Vagina (tissue), 2 donors: ENCODE measurements at regions not wholly inside any gene's neighbourhood (a gene's known extent, or its start where the extent isn't known, plus 50 kb on each side); places are given as distances from the start of the nearest gene placed in this dataset.

ENCODE experiments used
- CTCF ChIP-seq, 3 experiments: fragments of 450-650 bp in 2 of 3; fragments of 200-600 bp in 1 of 3; sonication (generic) in 1 of 3; IDR thresholded peaks; one replicate each; pipeline ENCODE4 v1.5.1; 2017 to 2019; ENCODE audit warnings: antibody characterized with exemption in 3 of 3, mild to moderate bottlenecking in 2 of 3, moderate library complexity in 2 of 3
- POLR2A ChIP-seq, 2 donors: fragments of 450-650 bp; IDR thresholded peaks; one replicate each; pipeline ENCODE4 v1.6.1; 2017; ENCODE audit warnings: antibody characterized with exemption in 2 of 2, mild to moderate bottlenecking in 2 of 2, moderate library complexity in 2 of 2
- POLR2AphosphoS5 ChIP-seq, 2 donors: sonication (generic); formaldehyde crosslinking; IDR thresholded peaks; one replicate each; pipeline ENCODE4 v1.9.0; 2017; ENCODE audit warnings: antibody characterized with exemption in 2 of 2, mild to moderate bottlenecking in 2 of 2, low read depth in 1 of 2; ENCODE audit not compliant: insufficient read depth in 1 of 2

GRCh38 chr4:23212558-23212957 is 519.8 kb downstream of the GBA3 start:
- TF ChIP-seq CTCF (IDR thresholded peaks at IDR 0.05) (no peak), POLR2AphosphoS5 (IDR thresholded peaks at IDR 0.05; ENCODE audit: insufficient read depth in 1 of 2, low read depth in 1 of 2) (no peak), POLR2A (IDR thresholded peaks at IDR 0.05) (no peak)
